ENCODE measurements at regions not wholly inside any gene's neighbourhood (a gene's known extent, or its start where the extent isn't known, plus 50 kb on each side); places are given as distances from the start of the nearest gene placed in this dataset.

GRCh38 chr6:82779041-82779440 lies 286.6 kb downstream of the UBE3D start:
- TF ChIP-seq NKRF (conservative IDR thresholded peaks at IDR 0.05) (no peak), DPF2 (IDR thresholded peaks at IDR 0.05) (no peak), JUND (IDR thresholded peaks at IDR 0.05; ENCODE audit: low read depth, low read length) (no peak), RAD21 (IDR thresholded peaks at IDR 0.05; ENCODE audit: insufficient read depth, low read depth, low read length) (no peak), MXI1 (IDR thresholded peaks at IDR 0.05; ENCODE audit: low read depth, low read length) (no peak), SMC3 (IDR thresholded peaks at IDR 0.05; ENCODE audit: borderline replicate concordance, low read length) (no peak), CTCF (IDR thresholded peaks at IDR 0.05 in 2 of 3, conservative IDR thresholded peaks at IDR 0.05 in 1 of 3; ENCODE audit: control insufficient read depth in 2 of 3, extremely low read depth in 1 of 3, insufficient read depth in 1 of 3, low read depth in 3 of 3, low read length in 3 of 3) (no peak), TAF1 (IDR thresholded peaks at IDR 0.05; ENCODE audit: borderline replicate concordance, low read depth, low read length) (no peak), NFYB (IDR thresholded peaks at IDR 0.05; ENCODE audit: insufficient read depth, low read depth, low read length) (no peak), POLR2A (IDR thresholded peaks at IDR 0.05; ENCODE audit: low read depth, low read length) (no peak)
